Transverse colon (tissue), 4 donors: ENCODE measurements at regions not wholly inside any gene's neighbourhood (a gene's known extent, or its start where the extent isn't known, plus 50 kb on each side); places are given as distances from the start of the nearest gene placed in this dataset.
"Not testable (repeated sequence)": the region's sequence is repeated elsewhere in the genome, so short reads cannot be mapped to it uniquely, and the experiment has no call there.

Source experiments
- EP300 ChIP-seq: sonication (generic); formaldehyde crosslinking; IDR thresholded peaks from one replicate; pipeline ENCODE4 v1.6.1; 2017; ENCODE audit warnings: antibody characterized with exemption, low read depth
- POLR2A ChIP-seq: fragments of 450-650 bp; IDR thresholded peaks from one replicate; pipeline ENCODE4 v1.6.1; 2016; ENCODE audit warnings: antibody characterized with exemption, mild to moderate bottlenecking, moderate library complexity
- POLR2AphosphoS5 ChIP-seq, 3 donors: sonication (generic); formaldehyde crosslinking; IDR thresholded peaks; one replicate each; pipeline ENCODE4 v1.6.1; 2016; ENCODE audit warnings: antibody characterized with exemption in 3 of 3
- TF ChIP-seq, protein P1 (sequence below), 5 experiments: fragments of 200-600 bp in 3 of 5; fragments of 450-650 bp in 2 of 5; sonication (generic) in 3 of 5; IDR thresholded peaks; 1 replicate in 2 of 5; 2 replicates in 3 of 5; pipeline ENCODE4 v1.5.1; 2016 to 2017; ENCODE audit warnings: antibody characterized with exemption in 5 of 5, inconsistent platforms in 3 of 5, mild to moderate bottlenecking in 2 of 5, moderate library complexity in 1 of 5

DNA sequence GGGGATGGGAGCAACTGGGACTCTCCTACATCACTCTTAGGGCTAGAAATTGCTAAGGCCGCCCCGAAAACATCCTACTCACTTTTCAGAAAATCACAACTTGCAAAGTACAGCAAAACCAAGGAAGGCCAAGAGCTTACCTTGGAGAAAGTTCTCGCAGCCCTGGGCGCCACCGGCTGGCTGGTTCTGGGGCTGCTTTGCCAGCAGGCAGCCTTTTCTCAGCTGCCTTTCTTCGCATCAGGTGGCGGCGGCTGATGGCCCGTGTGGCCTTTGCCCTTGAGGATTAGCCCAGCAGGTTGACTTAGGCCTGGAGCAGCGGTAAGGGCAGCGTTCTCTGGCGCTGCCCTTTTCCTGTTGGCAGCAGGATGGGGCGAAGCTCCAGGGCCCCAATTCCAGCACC is 77.3 kb upstream of the THOC3 start:
- TF ChIP-seq, protein P1, sequence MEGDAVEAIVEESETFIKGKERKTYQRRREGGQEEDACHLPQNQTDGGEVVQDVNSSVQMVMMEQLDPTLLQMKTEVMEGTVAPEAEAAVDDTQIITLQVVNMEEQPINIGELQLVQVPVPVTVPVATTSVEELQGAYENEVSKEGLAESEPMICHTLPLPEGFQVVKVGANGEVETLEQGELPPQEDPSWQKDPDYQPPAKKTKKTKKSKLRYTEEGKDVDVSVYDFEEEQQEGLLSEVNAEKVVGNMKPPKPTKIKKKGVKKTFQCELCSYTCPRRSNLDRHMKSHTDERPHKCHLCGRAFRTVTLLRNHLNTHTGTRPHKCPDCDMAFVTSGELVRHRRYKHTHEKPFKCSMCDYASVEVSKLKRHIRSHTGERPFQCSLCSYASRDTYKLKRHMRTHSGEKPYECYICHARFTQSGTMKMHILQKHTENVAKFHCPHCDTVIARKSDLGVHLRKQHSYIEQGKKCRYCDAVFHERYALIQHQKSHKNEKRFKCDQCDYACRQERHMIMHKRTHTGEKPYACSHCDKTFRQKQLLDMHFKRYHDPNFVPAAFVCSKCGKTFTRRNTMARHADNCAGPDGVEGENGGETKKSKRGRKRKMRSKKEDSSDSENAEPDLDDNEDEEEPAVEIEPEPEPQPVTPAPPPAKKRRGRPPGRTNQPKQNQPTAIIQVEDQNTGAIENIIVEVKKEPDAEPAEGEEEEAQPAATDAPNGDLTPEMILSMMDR (IDR thresholded peaks at IDR 0.05) = not testable (repeated sequence)
- TF ChIP-seq EP300; POLR2A; POLR2AphosphoS5 (IDR thresholded peaks at IDR 0.05): not testable (repeated sequence)
